Chondrocyte (in vitro differentiated cells): ENCODE measurements at regions not wholly inside any gene's neighbourhood (a gene's known extent, or its start where the extent isn't known, plus 50 kb on each side); places are given as distances from the start of the nearest gene placed in this dataset.

Experiments
- DNase-seq: peaks from one replicate; pipeline ENCODE4 v3.0.0; 2021; ENCODE audit warnings: mixed read lengths, low spot score
- H3K27ac Mint-ChIP-seq: one replicate; pipeline ENCODE4 v1.8.0; 2021; ENCODE audit warnings: mild to moderate bottlenecking, moderate library complexity, mixed read lengths; ENCODE audit not compliant: unreplicated experiment
- H3K27me3 Mint-ChIP-seq: 2 replicates; pipeline ENCODE4 v1.8.0; 2021; ENCODE audit warnings: low read depth, mixed read lengths
- H3K36me3 Mint-ChIP-seq: 2 replicates; pipeline ENCODE4 v1.8.0; 2021; ENCODE audit warnings: low read depth, mixed read lengths
- H3K4me1 Mint-ChIP-seq: 2 replicates; pipeline ENCODE4 v1.8.0; 2021; ENCODE audit warnings: low read depth, mild to moderate bottlenecking, mixed read lengths
- H3K4me3 Mint-ChIP-seq: one replicate; pipeline ENCODE4 v1.8.0; 2021; ENCODE audit warnings: mild to moderate bottlenecking, moderate library complexity, mixed read lengths; ENCODE audit not compliant: unreplicated experiment
- H3K9me3 Mint-ChIP-seq: 2 replicates; pipeline ENCODE4 v1.8.0; 2021; ENCODE audit warnings: low read depth, mixed read lengths
- TF ChIP-seq, protein P1 (sequence below): fragments of 200-600 bp; sonication (generic); IDR thresholded peaks from 2 replicates; pipeline ENCODE4 v1.5.0; 2021; ENCODE audit warnings: antibody characterized with exemption, mild to moderate bottlenecking, moderate library complexity

GRCh38 chr4:123838474-123838873, 441.9 kb downstream of the SPRY1 start:
- TF ChIP-seq, protein P1, sequence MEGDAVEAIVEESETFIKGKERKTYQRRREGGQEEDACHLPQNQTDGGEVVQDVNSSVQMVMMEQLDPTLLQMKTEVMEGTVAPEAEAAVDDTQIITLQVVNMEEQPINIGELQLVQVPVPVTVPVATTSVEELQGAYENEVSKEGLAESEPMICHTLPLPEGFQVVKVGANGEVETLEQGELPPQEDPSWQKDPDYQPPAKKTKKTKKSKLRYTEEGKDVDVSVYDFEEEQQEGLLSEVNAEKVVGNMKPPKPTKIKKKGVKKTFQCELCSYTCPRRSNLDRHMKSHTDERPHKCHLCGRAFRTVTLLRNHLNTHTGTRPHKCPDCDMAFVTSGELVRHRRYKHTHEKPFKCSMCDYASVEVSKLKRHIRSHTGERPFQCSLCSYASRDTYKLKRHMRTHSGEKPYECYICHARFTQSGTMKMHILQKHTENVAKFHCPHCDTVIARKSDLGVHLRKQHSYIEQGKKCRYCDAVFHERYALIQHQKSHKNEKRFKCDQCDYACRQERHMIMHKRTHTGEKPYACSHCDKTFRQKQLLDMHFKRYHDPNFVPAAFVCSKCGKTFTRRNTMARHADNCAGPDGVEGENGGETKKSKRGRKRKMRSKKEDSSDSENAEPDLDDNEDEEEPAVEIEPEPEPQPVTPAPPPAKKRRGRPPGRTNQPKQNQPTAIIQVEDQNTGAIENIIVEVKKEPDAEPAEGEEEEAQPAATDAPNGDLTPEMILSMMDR = no peak
- Mint-ChIP-seq H3K27ac (no peak overlapping the region), H3K9me3 (peaks cover 9% of the 10 kb centered on the region), H3K27me3 (no peaks in the 10 kb centered on the region), H3K4me3 (no peak overlapping the region), H3K36me3 (peaks cover 1% of the 10 kb centered on the region), H3K4me1 (peaks cover 44% of the 10 kb centered on the region)
- no peak for DNase-seq

DNA sequence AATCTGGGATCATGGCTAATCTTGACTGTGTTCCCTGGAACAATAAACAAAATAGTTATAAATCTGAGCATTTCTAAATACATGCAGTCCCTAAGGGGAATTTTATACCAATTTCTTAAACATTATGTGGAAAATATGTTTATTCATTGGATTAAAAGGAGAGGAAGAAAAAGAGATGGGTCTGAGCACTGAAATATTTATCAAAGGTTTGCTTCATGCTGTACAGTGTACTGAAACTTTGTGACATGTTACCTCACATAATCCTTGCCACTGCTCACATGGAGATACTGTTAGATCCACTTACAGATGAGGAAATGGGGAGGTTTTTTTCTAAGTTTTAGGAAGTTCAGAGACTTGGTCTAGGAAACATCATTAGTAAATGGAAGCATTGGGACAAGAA, 443.6 kb downstream of the SPRY1 start:
- Mint-ChIP-seq H3K27ac (no peak overlapping the region), H3K4me1 (peaks cover 40% of the 10 kb centered on the region), H3K27me3 (no peaks in the 10 kb centered on the region), H3K36me3 (peaks cover 1% of the 10 kb centered on the region), H3K9me3 (peaks cover 16% of the 10 kb centered on the region), H3K4me3 (no peak overlapping the region)
- DNase-seq = no peak
- TF ChIP-seq, protein P1 = no peak

DNA sequence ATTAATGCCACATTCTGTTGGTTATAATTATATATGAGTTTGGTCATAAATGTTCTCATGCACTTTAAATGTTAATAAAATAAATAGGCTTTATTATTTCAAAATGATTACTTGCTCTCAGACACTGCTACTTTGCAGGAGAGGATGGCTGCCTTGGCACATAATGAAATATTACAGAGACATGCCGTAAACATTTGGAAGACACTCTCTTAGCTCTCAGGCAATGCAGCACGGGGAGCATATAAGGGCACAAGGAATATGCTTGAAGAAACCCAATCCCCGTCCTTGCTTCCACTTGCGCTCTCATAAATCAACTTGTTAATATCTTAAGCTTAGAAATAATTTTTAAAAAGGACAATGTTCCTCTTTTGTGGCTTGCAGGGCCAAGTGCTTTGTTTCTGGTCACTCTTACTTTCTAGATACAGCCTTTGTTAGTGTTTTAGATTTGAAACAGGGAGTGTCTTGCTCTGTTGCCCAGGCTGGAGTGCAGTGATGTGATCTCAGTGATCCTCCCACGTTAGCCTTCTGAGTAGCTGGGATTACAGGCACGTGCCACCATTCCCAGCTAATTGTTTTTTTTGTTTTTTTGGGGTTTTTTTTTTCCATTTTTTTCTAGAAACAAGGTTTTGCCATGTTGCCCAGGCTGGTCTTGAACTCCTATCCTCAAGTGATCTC, 445.0 kb downstream of the SPRY1 start:
- H3K4me1 Mint-ChIP-seq = peaks cover 32% of the 10 kb centered on the region
- H3K36me3 Mint-ChIP-seq = peaks cover 1% of the 10 kb centered on the region
- TF ChIP-seq, protein P1 = no peak
- no peak for DNase-seq
- no peak overlapping the region for H3K27ac Mint-ChIP-seq
- H3K9me3 Mint-ChIP-seq = peaks cover 12% of the 10 kb centered on the region
- no peaks in the 10 kb centered on the region for H3K27me3 Mint-ChIP-seq
- no peak overlapping the region for H3K4me3 Mint-ChIP-seq

- no peak overlapping the region for H3K4me3 Mint-ChIP-seq
- H3K27ac Mint-ChIP-seq = no peak overlapping the region
- peaks cover 12% of the 10 kb centered on the region for H3K9me3 Mint-ChIP-seq
- peaks cover 1% of the 10 kb centered on the region for H3K36me3 Mint-ChIP-seq
- H3K27me3 Mint-ChIP-seq = no peaks in the 10 kb centered on the region
- no peak for DNase-seq
- TF ChIP-seq, protein P1 = no peak
- peaks cover 22% of the 10 kb centered on the region for H3K4me1 Mint-ChIP-seq
These were observed 446.5 kb downstream of the SPRY1 start for GRCh38 chr4:123843137-123843536.

DNA sequence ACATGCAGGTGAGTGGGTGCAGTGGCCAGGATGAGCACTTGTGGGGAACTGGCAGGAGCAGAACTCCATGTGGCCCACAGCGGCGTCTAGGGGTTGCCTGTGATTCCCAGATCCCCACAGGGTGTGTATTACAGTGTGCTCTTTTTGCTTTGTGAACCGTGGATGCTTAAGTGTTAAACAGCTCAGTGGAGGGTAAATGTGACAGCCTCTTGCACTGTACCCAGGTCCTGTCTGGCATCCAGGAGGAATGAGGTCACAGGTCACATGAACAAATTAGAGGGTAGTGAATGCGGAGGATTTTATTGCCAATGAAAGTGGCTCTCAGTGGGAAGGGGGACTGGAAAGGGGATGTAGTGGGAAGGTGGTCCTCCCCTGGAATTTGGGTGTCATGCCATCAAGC, 447.8 kb downstream of the SPRY1 start:
- no peak overlapping the region for H3K4me3 Mint-ChIP-seq
- TF ChIP-seq, protein P1 = no peak
- H3K27me3 Mint-ChIP-seq = no peaks in the 10 kb centered on the region
- H3K9me3 Mint-ChIP-seq = peaks cover 12% of the 10 kb centered on the region
- no peak overlapping the region for H3K27ac Mint-ChIP-seq
- DNase-seq = no peak
- H3K4me1 Mint-ChIP-seq = peaks cover 18% of the 10 kb centered on the region
- peaks cover 1% of the 10 kb centered on the region for H3K36me3 Mint-ChIP-seq
